ENCODE measurements at regions not wholly inside any gene's neighbourhood (a gene's known extent, or its start where the extent isn't known, plus 50 kb on each side); places are given as distances from the start of the nearest gene placed in this dataset.

DNA sequence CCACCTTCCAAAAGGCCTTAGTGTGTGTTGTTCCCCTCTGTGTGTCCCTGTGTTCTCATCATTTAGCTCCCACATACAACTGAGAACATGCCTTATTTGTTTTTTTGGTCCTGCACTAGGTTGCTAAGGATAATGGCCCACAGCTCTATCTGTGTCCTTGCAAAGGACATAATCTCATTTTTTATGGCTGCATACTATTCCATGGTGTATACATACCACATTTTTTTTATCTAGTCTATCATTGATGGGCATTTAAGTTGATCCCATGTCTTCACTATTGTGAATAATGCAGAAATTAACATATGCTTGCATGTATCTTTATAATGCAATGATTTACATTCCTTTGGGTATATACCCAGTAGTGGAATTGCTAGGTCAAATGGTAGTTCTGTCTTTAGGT, 645.7 kb downstream of the PDCD6IP start:
- no peaks in the 10 kb centered on the region for H3K36me3 ChIP-seq (replicated peaks; ENCODE audit: low read depth, low read length)
- no peak overlapping the region for H3K9ac ChIP-seq (ENCODE audit: low read length)
- H3K27ac ChIP-seq (ENCODE audit: low read length), result no peak overlapping the region
- no peaks in the 10 kb centered on the region for H4K20me1 ChIP-seq (ENCODE audit: insufficient read depth, low read length)
- no peak overlapping the region for H3K4me3 ChIP-seq (ENCODE audit: low read length)
- H2AFZ ChIP-seq (ENCODE audit: low read depth, low read length), result no peak overlapping the region
- H3K4me1 ChIP-seq (ENCODE audit: low read length), result peaks cover 2% of the 10 kb centered on the region
- no peaks in the 10 kb centered on the region for H3K79me2 ChIP-seq (ENCODE audit: low read length)
- H3K27me3 ChIP-seq (ENCODE audit: low read depth, low read length), result no peaks in the 10 kb centered on the region
- H3K9me3 ChIP-seq (ENCODE audit: insufficient read depth, low read length), result peaks cover 16% of the 10 kb centered on the region
- H3K4me2 ChIP-seq (ENCODE audit: low read length), result no peak overlapping the region
- TF ChIP-seq, protein P1, sequence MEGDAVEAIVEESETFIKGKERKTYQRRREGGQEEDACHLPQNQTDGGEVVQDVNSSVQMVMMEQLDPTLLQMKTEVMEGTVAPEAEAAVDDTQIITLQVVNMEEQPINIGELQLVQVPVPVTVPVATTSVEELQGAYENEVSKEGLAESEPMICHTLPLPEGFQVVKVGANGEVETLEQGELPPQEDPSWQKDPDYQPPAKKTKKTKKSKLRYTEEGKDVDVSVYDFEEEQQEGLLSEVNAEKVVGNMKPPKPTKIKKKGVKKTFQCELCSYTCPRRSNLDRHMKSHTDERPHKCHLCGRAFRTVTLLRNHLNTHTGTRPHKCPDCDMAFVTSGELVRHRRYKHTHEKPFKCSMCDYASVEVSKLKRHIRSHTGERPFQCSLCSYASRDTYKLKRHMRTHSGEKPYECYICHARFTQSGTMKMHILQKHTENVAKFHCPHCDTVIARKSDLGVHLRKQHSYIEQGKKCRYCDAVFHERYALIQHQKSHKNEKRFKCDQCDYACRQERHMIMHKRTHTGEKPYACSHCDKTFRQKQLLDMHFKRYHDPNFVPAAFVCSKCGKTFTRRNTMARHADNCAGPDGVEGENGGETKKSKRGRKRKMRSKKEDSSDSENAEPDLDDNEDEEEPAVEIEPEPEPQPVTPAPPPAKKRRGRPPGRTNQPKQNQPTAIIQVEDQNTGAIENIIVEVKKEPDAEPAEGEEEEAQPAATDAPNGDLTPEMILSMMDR (IDR thresholded peaks at IDR 0.05; ENCODE audit: low read depth, low read length), result no peak
- no peak for TF ChIP-seq EZH2phosphoT487 (IDR thresholded peaks at IDR 0.05; ENCODE audit: low read depth)

DNA sequence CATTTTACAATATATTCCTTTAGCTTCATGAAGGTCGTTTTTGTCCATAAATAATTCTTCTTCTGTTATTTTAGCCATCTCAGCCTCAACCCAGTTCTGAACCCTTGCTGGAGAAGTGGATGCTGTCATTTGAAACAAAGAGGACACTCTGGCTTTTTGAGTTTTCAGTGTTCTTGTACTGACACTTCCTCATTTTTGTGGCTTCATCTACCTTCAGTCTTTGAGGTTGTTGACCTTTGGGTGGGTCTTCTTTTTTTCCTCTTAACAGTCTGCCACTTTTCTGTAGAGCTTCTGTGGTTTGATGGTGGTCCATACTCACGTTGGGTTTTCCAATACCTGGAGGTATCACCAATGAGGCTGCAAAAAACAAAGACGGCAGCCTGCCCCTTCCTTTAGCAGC, 650.9 kb downstream of the PDCD6IP start:
- Histone ChIP-seq H3K27ac (ENCODE audit: low read length) (no peak overlapping the region), H4K20me1 (ENCODE audit: insufficient read depth, low read length) (no peaks in the 10 kb centered on the region), H3K9ac (ENCODE audit: low read length) (no peak overlapping the region), H3K4me3 (ENCODE audit: low read length) (no peak overlapping the region), H3K4me2 (ENCODE audit: low read length) (no peak overlapping the region), H3K9me3 (ENCODE audit: insufficient read depth, low read length) (peaks cover 5% of the 10 kb centered on the region; the same call in 1 of the 2 replicates), H3K27me3 (ENCODE audit: low read depth, low read length) (no peaks in the 10 kb centered on the region), H3K79me2 (ENCODE audit: low read length) (no peaks in the 10 kb centered on the region), H3K36me3 (replicated peaks; ENCODE audit: low read depth, low read length) (no peaks in the 10 kb centered on the region), H2AFZ (ENCODE audit: low read depth, low read length) (no peak overlapping the region), H3K4me1 (ENCODE audit: low read length) (peaks cover 8% of the 10 kb centered on the region)
- TF ChIP-seq EZH2phosphoT487 (IDR thresholded peaks at IDR 0.05; ENCODE audit: low read depth), result no peak
- TF ChIP-seq, protein P1 (IDR thresholded peaks at IDR 0.05; ENCODE audit: low read depth, low read length), result no peak

GRCh38 chr3:34463414-34463813, 665.0 kb downstream of the PDCD6IP start:
- no peak for TF ChIP-seq EZH2phosphoT487 (IDR thresholded peaks at IDR 0.05; ENCODE audit: low read depth)
- TF ChIP-seq, protein P1 (IDR thresholded peaks at IDR 0.05; ENCODE audit: low read depth, low read length), result no peak
- Histone ChIP-seq H2AFZ (ENCODE audit: low read depth, low read length) (peak overlapping the region; percentile 51; the same call in 1 of the 2 replicates), H4K20me1 (ENCODE audit: insufficient read depth, low read length) (no peaks in the 10 kb centered on the region), H3K36me3 (replicated peaks; ENCODE audit: low read depth, low read length) (peaks cover 5% of the 10 kb centered on the region), H3K4me3 (ENCODE audit: low read length) (no peak overlapping the region), H3K27ac (ENCODE audit: low read length) (no peak overlapping the region), H3K4me2 (ENCODE audit: low read length) (peak overlapping the region; percentile 38; the same call in 1 of the 2 replicates), H3K9me3 (ENCODE audit: insufficient read depth, low read length) (peaks cover 16% of the 10 kb centered on the region), H3K4me1 (ENCODE audit: low read length) (no peaks in the 10 kb centered on the region), H3K79me2 (ENCODE audit: low read length) (no peaks in the 10 kb centered on the region), H3K9ac (ENCODE audit: low read length) (no peak overlapping the region), H3K27me3 (ENCODE audit: low read depth, low read length) (no peaks in the 10 kb centered on the region)

GRCh38 chr3:34464646-34465045, 666.2 kb downstream of the PDCD6IP start:
- Histone ChIP-seq H2AFZ (ENCODE audit: low read depth, low read length) (no peak overlapping the region), H3K27me3 (ENCODE audit: low read depth, low read length) (no peaks in the 10 kb centered on the region), H3K4me1 (ENCODE audit: low read length) (no peaks in the 10 kb centered on the region), H3K79me2 (ENCODE audit: low read length) (no peaks in the 10 kb centered on the region), H4K20me1 (ENCODE audit: insufficient read depth, low read length) (no peaks in the 10 kb centered on the region), H3K4me3 (ENCODE audit: low read length) (no peak overlapping the region), H3K4me2 (ENCODE audit: low read length) (no peak overlapping the region), H3K9ac (ENCODE audit: low read length) (no peak overlapping the region), H3K9me3 (ENCODE audit: insufficient read depth, low read length) (peaks cover 6% of the 10 kb centered on the region; the same call in 1 of the 2 replicates), H3K36me3 (replicated peaks; ENCODE audit: low read depth, low read length) (peaks cover 5% of the 10 kb centered on the region), H3K27ac (ENCODE audit: low read length) (no peak overlapping the region)
- TF ChIP-seq, protein P1 (IDR thresholded peaks at IDR 0.05; ENCODE audit: low read depth, low read length), result no peak
- TF ChIP-seq EZH2phosphoT487 (IDR thresholded peaks at IDR 0.05; ENCODE audit: low read depth), result no peak
